ENCODE measurements at regions not wholly inside any gene's neighbourhood (a gene's known extent, or its start where the extent isn't known, plus 50 kb on each side); places are given as distances from the start of the nearest gene placed in this dataset.

GRCh38 chr2:217452928-217453327, 549.9 kb downstream of the TNS1 start:
- no peak for DNase-seq (ENCODE audit: low read depth in 3 of 3, low spot score in 1 of 3)

- no peak for DNase-seq (ENCODE audit: low read depth in 3 of 3, low spot score in 1 of 3)
These were observed 551.1 kb downstream of the TNS1 start for GRCh38 chr2:217451666-217452065.

GRCh38 chr2:217449444-217449843, 553.4 kb downstream of the TNS1 start:
- no peak for DNase-seq (ENCODE audit: low read depth in 3 of 3, low spot score in 1 of 3)

- DNase-seq (ENCODE audit: low read depth in 3 of 3, low spot score in 1 of 3), result no peak
These were observed 553.9 kb downstream of the TNS1 start for GRCh38 chr2:217448860-217449259.

GRCh38 chr2:217445723-217446122, 557.1 kb downstream of the TNS1 start:
- DNase-seq (ENCODE audit: low read depth in 3 of 3, low spot score in 1 of 3), result no peak

GRCh38 chr2:217444932-217445331, 557.9 kb downstream of the TNS1 start:
- DNase-seq (ENCODE audit: low read depth in 3 of 3, low spot score in 1 of 3), result no peak

- DNase-seq (ENCODE audit: low read depth in 3 of 3, low spot score in 1 of 3), result no peak
These were observed 558.3 kb downstream of the TNS1 start for GRCh38 chr2:217444509-217444908.

GRCh38 chr2:217443601-217444000, 559.2 kb downstream of the TNS1 start:
- no peak for DNase-seq (ENCODE audit: low read depth in 3 of 3, low spot score in 1 of 3)

- no peak for DNase-seq (ENCODE audit: low read depth in 3 of 3, low spot score in 1 of 3)
These were observed 562.8 kb downstream of the TNS1 start for GRCh38 chr2:217440000-217440399.

GRCh38 chr2:217438821-217439220, 564.0 kb downstream of the TNS1 start:
- DNase-seq (ENCODE audit: low read depth in 3 of 3, low spot score in 1 of 3), result no peak

GRCh38 chr2:217438136-217438535, 564.7 kb downstream of the TNS1 start:
- no peak for DNase-seq (ENCODE audit: low read depth in 3 of 3, low spot score in 1 of 3)

GRCh38 chr2:217437290-217437870, 565.4 kb downstream of the TNS1 start:
- no peak for DNase-seq (ENCODE audit: low read depth in 3 of 3, low spot score in 1 of 3)

GRCh38 chr2:217436386-217436785, 566.4 kb downstream of the TNS1 start:
- DNase-seq (ENCODE audit: low read depth in 3 of 3, low spot score in 1 of 3), result no peak

GRCh38 chr2:217434180-217434975, 568.4 kb downstream of the TNS1 start:
- DNase-seq (ENCODE audit: low read depth in 3 of 3, low spot score in 1 of 3), result no peak

GRCh38 chr2:217433522-217433921, 569.3 kb downstream of the TNS1 start:
- DNase-seq (ENCODE audit: low read depth in 3 of 3, low spot score in 1 of 3), result no peak

GRCh38 chr2:217431577-217432269, 571.1 kb downstream of the TNS1 start:
- DNase-seq (ENCODE audit: low read depth in 3 of 3, low spot score in 1 of 3), result no peak

GRCh38 chr2:217430916-217431576, 571.2 kb upstream of the TNP1 start:
- DNase-seq (ENCODE audit: low read depth in 3 of 3, low spot score in 1 of 3), result no peak

GRCh38 chr2:217429981-217430500, 570.2 kb upstream of the TNP1 start:
- no peak for DNase-seq (ENCODE audit: low read depth in 3 of 3, low spot score in 1 of 3)

GRCh38 chr2:217421834-217422233, 562.0 kb upstream of the TNP1 start:
- DNase-seq (ENCODE audit: low read depth in 3 of 3, low spot score in 1 of 3), result no peak

GRCh38 chr2:217420854-217421253, 561.0 kb upstream of the TNP1 start:
- DNase-seq (ENCODE audit: low read depth in 3 of 3, low spot score in 1 of 3), result no peak

GRCh38 chr2:217419055-217419671, 559.3 kb upstream of the TNP1 start:
- no peak for DNase-seq (ENCODE audit: low read depth in 3 of 3, low spot score in 1 of 3)

All from stimulated activated CD4-positive, alpha-beta T cell treated with anti-CD3 and anti-CD28 coated beads, TNF-alpha, amount 100 ng/mL, for 1 hour (primary cell).